SK-MEL-5 (cell line): ENCODE measurements at regions not wholly inside any gene's neighbourhood (a gene's known extent, or its start where the extent isn't known, plus 50 kb on each side); places are given as distances from the start of the nearest gene placed in this dataset.

Source experiments
- DNase-seq: peaks from one replicate; pipeline ENCODE4 v3.0.0-alpha.2; 2016; ENCODE audit warnings: low read depth, low spot score
- in situ Hi-C: cut with HindIII; loops from 2 replicates; pipeline ENCODE4 v1.10.0; 2016; ENCODE audit warnings: low sequenced_read_pairs, high pct_unique_total_duplicates, low pct_unique_long_range_greater_than_20kb

GRCh38 chr11:42257534-42257933 lies 798.1 kb upstream of the LRRC4C start:
- DNase-seq: no peak
- in situ Hi-C loops: no loop called here

DNA sequence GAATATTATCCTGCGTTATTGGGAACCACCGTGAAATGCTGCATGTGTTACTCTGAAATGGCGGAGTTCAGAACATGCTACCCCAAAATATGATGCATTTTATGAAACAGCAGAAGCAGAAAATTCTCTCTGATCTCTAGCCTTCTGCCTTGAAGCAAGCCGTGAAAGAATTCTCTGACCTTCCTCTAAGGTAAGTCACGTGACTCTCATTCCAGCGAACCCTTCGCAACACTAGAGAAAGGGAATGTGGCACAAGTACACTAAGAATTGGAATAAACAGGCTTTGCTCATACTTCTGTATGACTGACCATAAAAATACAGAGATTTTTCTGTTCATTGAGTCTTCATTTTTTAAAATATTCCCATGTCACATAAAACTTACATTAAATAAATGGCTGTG lies 805.6 kb upstream of the LRRC4C start:
- in situ Hi-C loops: no loop called here
- DNase-seq: no peak

DNA sequence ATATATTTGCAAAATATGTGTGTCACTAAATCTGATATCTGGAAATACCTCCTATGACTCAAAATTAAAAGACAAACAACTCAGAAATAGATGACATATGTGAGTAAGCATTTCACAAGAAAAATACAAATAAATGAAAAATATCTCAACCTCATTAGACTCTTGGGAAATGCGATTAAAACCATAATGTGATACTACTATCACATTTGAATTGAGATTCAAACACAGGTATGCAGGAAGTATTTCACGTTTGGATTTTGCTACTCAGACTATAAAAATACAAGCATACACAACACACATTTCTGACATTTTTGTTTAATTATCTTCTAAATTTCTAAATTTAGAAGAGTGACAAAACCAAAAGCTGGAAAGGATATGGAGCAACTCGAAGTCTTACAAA lies 811.9 kb upstream of the LRRC4C start:
- no peak for DNase-seq
- in situ Hi-C loops: no loop called here

DNA sequence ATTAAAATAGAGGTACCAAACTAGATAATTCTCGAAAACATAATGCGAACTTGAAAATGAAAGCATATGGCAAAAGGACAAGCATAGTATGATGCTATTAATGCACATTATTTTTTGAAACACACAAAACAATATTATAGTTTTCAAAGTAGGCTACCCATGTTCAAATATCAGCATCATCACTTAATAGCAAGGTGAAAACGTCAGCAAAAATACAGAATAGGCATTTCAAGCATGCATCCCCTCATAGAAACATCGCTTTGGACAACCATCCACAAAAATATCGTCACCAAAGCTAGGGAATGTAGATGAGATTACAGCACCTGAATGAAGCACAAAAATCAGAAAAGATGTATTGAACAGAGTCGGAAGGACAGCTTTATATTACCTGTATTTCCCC lies 814.5 kb upstream of the LRRC4C start:
- in situ Hi-C loops: no loop called here
- DNase-seq: no peak

DNA sequence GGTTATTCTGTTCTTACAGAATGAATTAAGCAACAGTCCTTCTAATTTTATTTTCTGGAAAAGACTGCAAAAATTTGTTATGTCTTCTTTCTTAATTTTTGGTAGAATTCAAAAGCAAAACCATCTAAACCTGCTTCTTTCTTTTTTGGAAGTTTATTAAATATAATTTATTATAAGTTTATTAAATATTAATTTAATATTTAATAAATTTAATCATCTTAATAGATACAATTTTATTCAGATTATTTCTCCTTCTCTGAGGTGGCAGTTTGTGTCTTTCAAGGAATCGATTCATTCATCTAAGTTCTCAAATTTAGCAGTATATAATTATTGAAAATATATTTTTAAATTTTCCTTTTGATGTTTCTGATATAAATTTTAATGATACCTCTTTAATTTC lies 837.5 kb upstream of the LRRC4C start:
- in situ Hi-C loops: no loop called here
- DNase-seq: no peak

DNA sequence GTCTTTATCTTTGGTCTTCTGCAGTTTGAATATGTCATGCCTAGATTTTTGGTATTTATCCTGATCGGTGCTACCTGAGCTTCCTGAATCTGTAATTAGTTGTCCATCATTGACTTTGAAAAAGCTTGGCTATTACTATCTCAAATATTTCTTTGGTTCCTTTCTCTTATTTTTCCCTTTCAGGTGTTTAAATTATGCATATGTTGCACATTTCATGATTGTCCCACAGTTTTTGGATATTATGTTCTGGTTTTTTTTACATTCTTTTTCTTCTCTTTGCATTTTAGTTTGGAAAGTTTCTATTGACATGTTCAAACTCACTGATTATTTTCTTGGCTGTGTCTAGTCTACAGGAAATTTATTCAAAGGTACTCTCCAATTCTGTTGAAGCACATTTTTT lies 840.3 kb upstream of the LRRC4C start:
- no peak for DNase-seq
- in situ Hi-C loops: no loop called here

DNA sequence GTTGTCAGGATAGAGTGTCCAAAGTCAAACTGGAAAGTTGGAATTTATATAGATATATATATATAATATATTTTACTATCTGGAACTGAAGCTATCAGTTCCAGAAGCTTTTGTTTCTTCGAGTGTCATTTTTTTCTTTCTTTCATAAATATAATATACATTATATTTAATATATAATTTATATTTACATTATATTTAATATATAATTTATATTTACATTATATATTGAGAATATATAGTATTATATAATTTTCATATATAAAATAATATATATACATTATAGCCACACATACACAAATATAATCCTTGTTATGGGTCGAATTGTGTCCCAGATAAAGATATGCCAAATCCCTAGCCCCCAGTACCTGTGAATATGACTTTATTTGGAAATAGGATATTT lies 842.3 kb upstream of the LRRC4C start:
- in situ Hi-C loops: no loop called here
- DNase-seq: no peak

- DNase-seq: no peak
- in situ Hi-C loops: no loop called here
Measured at GRCh38 chr11:42311514-42311913, 852.1 kb upstream of the LRRC4C start.

- DNase-seq: no peak
- in situ Hi-C loops: no loop called here
Measured at GRCh38 chr11:42311944-42312343, 852.5 kb upstream of the LRRC4C start.

DNA sequence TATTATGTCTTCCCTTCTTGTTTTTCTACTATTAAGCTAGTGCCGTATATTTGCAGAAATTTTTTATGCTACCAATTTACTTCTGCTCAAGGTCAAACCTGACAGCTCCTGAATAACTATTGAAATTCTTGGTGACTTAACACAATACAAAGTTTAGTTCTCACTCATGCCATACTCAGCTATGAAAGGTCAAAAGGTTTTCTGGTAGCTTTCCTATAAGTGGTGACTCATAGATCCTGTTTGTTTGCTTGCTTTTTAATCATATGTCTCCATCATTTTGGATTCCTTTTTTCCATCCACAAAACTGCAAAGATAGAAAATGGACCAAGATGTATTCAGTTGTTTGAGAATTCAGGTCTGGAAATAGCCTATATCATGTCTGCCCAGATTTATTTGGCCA lies 855.8 kb upstream of the LRRC4C start:
- DNase-seq: no peak
- in situ Hi-C loops: no loop called here

- DNase-seq: no peak
- in situ Hi-C loops: no loop called here
Measured at GRCh38 chr11:42315846-42316245, 856.4 kb upstream of the LRRC4C start.

DNA sequence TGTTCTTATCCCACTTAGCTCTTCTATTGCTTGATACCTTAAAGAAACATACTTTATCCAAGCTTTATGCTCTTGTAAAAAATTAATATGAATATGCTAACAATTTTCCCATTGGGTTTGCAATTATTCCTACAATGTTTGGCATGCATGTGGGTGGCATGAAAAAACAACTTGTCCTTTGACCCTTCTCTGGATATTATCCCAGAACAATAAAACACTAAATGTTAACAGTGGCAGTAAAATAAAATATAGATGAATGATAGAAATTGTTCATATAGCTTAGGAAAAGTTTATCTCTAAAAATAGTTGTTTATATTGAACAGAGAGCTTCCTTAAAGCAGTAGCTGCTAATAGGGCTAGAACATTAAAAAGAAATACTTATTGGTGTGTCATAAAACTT lies 860.5 kb upstream of the LRRC4C start:
- in situ Hi-C loops: no loop called here
- DNase-seq: no peak

- in situ Hi-C loops: no loop called here
- DNase-seq: no peak
Measured at GRCh38 chr11:42329929-42330565, 870.6 kb upstream of the LRRC4C start.

- in situ Hi-C loops: no loop called here
- no peak for DNase-seq
Measured at GRCh38 chr11:42337786-42338455, 878.5 kb upstream of the LRRC4C start.

DNA sequence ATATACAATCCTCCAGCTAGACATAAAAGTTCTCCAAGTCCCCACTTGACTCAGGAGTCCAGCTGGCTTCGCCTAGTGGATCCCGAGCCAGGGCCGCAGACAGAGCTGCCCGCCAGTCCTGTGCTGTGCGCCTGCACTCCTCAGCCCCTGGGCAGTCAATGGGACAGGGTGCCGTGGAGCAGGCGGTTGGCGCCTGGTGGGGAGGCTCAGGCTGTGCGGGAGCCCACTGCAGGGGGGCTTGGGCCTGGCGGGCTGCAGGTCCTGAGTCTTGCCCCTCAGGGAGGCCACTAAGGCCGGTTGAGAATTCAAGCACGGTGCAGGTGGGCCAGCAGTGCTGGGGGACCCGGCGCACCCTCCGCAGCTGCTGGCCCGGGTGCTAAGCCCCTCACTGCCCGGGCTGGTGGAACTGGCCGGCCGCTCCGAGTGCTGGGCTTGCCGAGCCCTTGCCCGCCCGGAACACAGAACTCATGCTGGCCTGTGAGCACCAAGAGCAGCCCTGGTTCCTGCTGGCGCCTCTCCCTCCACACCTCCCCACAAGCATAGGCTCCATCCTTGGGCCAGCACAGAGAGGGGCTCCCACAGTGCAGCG lies 884.8 kb upstream of the LRRC4C start:
- no peak for DNase-seq
- in situ Hi-C loops: no loop called here

DNA sequence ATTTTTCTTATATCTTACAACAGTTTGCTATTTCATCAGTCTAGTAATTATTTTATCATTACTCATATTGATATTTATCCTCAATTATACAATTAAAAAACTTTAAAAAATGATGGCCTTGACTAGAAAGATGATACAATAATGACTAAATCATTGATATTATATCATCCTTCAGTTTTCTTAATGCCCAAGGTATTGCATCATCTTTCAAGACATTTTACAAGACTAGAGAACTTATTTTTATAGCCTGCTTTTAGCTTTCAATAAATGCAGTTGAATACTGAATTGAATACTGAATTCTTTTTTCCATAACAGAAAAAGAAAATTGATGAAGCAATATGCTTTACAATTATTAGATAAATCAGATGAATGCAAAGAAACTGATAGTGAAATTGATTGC lies 886.5 kb upstream of the LRRC4C start:
- in situ Hi-C loops: no loop called here
- DNase-seq: no peak

- in situ Hi-C loops: no loop called here
- no peak for DNase-seq
Measured at GRCh38 chr11:42363701-42364100, 904.2 kb upstream of the LRRC4C start.

- in situ Hi-C loops: no loop called here
- DNase-seq: no peak
Measured at GRCh38 chr11:42390116-42390515, 921.7 kb upstream of the API5 start.

- in situ Hi-C loops: no loop called here
Measured at GRCh38 chr11:42397483-42397882, 914.3 kb upstream of the API5 start.

More at GRCh38 chr11:42397483-42397882, 914.3 kb upstream of the API5 start:
- no peak for DNase-seq
